Endothelial cell of umbilical vein (primary cell): ENCODE measurements at regions not wholly inside any gene's neighbourhood (a gene's known extent, or its start where the extent isn't known, plus 50 kb on each side); places are given as distances from the start of the nearest gene placed in this dataset.

Experiments
- BruUV-seq: library from RNA; stranded (reverse); fragments of 400-500 nt; replicated peaks from 2 replicates; lab custom pipeline; 2021; lab: Mats Ljungman, UMichigan
- CTCF ChIA-PET: fragments of 300-600, 350-600 bp; sonication (Branson Sonifier 250); formaldehyde crosslinking; loops from one replicate; lab custom pipeline; 2021; ENCODE audit warnings: antibody characterized with exemption, inconsistent platforms; lab: Charles Lee
- POLR2A ChIA-PET: fragments of 300-600, 350-600 bp; sonication (Branson Sonifier 250); formaldehyde crosslinking; loops from one replicate; lab custom pipeline; 2021; ENCODE audit warnings: antibody characterized with exemption, inconsistent platforms; lab: Charles Lee
- DNase-seq: peaks from one replicate; pipeline ENCODE4 v3.0.0-alpha.2; 2011; ENCODE audit warnings: low read depth, low spot score
- FAIRE-seq: peaks from 2 replicates; lab custom pipeline; 2011; peaks lifted over from hg19 to GRCh38; lab: Jason Lieb, UNC
- H2AFZ ChIP-seq: 2 replicates; pipeline ENCODE4 v1.6.0; 2012; ENCODE audit warnings: low read depth, low read length, control low read depth, inconsistent platforms
- H3K27ac ChIP-seq: 2 replicates; pipeline ENCODE4 v1.5.1; 2011; ENCODE audit warnings: low read depth, mild to moderate bottlenecking, control low read depth, low read length, moderate library complexity; ENCODE audit not compliant: insufficient read depth
- H3K27me3 ChIP-seq, 2 experiments: 2 replicates each; pipeline versions ENCODE4 v1.6.0 to v1.6.1; 2011; ENCODE audit warnings: low read length in 2 of 2, mixed read lengths in 1 of 2; ENCODE audit not compliant: control insufficient read depth in 2 of 2, insufficient read depth in 2 of 2
- H3K36me3 ChIP-seq, 2 experiments: 2 replicates in 1 of 2; 3 replicates in 1 of 2; pipeline ENCODE4 v1.5.1; 2011; ENCODE audit warnings: low read length in 2 of 2, mild to moderate bottlenecking in 1 of 2, moderate library complexity in 1 of 2; ENCODE audit not compliant: control insufficient read depth in 2 of 2, insufficient read depth in 2 of 2; ENCODE audit errors: extremely low read depth in 1 of 2
- H3K4me1 ChIP-seq: 3 replicates; pipeline ENCODE4 v1.5.1; 2011; ENCODE audit warnings: mild to moderate bottlenecking, low read length; ENCODE audit not compliant: control insufficient read depth, insufficient read depth; ENCODE audit errors: extremely low read depth
- H3K4me2 ChIP-seq: 2 replicates; pipeline ENCODE4 v1.6.1; 2011; ENCODE audit warnings: low read length, control low read depth, mixed read lengths; ENCODE audit not compliant: insufficient read depth
- H3K4me3 ChIP-seq, 3 experiments: fragments of 200-600 bp in 1 of 3; sonication (generic), shearing (Covaris generic) in 1 of 3; replicated peaks in 1 of 3; 2 replicates each; pipeline ENCODE4 v1.5.1; 2011 to 2016; ENCODE audit warnings: control low read depth in 3 of 3, low read length in 3 of 3, mild to moderate bottlenecking in 2 of 3, inconsistent platforms in 1 of 3, low read depth in 1 of 3, moderate library complexity in 1 of 3; ENCODE audit not compliant: insufficient read depth in 1 of 3
- H3K79me2 ChIP-seq: 2 replicates; pipeline ENCODE4 v1.6.0; 2012; ENCODE audit warnings: low read length, inconsistent platforms; ENCODE audit not compliant: control insufficient read depth, insufficient read depth
- H3K9ac ChIP-seq: replicated peaks from 2 replicates; pipeline ENCODE3; 2011; ENCODE audit warnings: low read length, control low read depth; ENCODE audit not compliant: insufficient read depth; ENCODE audit errors: extremely low read depth
- H3K9me1 ChIP-seq: replicated peaks from 3 replicates; pipeline ENCODE4 v1.6.0; 2011; ENCODE audit warnings: mild to moderate bottlenecking, low read length; ENCODE audit not compliant: control insufficient read depth, insufficient read depth; ENCODE audit errors: extremely low read depth
- H3K9me3 ChIP-seq: replicated peaks from 2 replicates; pipeline ENCODE4 v1.5.1; 2012; ENCODE audit warnings: low read length, inconsistent platforms; ENCODE audit not compliant: control insufficient read depth, insufficient read depth
- H4K20me1 ChIP-seq: replicated peaks from 2 replicates; pipeline ENCODE3; 2011; ENCODE audit warnings: mild to moderate bottlenecking, low read length; ENCODE audit not compliant: control insufficient read depth, insufficient read depth; ENCODE audit errors: extremely low read depth
- FOS ChIP-seq: IDR thresholded peaks from 2 replicates; pipeline ENCODE4 v1.6.1; 2011; ENCODE audit warnings: mild to moderate bottlenecking, low read length, moderate library complexity, borderline replicate concordance; ENCODE audit not compliant: insufficient read depth
- JUN ChIP-seq: IDR thresholded peaks from 2 replicates; pipeline ENCODE4 v1.6.1; 2011; ENCODE audit warnings: borderline replicate concordance, low read depth; ENCODE audit not compliant: insufficient read length, insufficient read depth
- POLR2AphosphoS5 ChIP-seq: IDR thresholded peaks from 2 replicates; pipeline ENCODE4 v1.6.1; 2012; ENCODE audit warnings: low read depth, mild to moderate bottlenecking, control low read depth, low read length, moderate library complexity; ENCODE audit not compliant: insufficient read depth
- dilution Hi-C: fragments of 300-500 bp; cut with MboI; formaldehyde crosslinking; loops from one replicate; pipeline ENCODE4 v1.15.0; 2019; ENCODE audit warnings: low sequenced_read_pairs; ENCODE audit not compliant: extremely low pct_ligation_motif_present
- intact Hi-C: fragments of 100-400 bp; cut with micrococcal nuclease; formaldehyde crosslinking; loops from one replicate; pipeline ENCODE4 v1.10.0; 2022
- TF ChIP-seq, protein P1 (sequence below), 2 donors: IDR thresholded peaks; 1 replicate in 1 of 2; 2 replicates in 1 of 2; pipeline ENCODE4 v1.5.1; 2011; ENCODE audit warnings: low read length in 2 of 2, mild to moderate bottlenecking in 2 of 2, moderate library complexity in 2 of 2, control low read depth in 1 of 2, inconsistent platforms in 1 of 2, low read depth in 1 of 2; ENCODE audit not compliant: insufficient read depth in 1 of 2; ENCODE audit errors: extremely low read depth in 1 of 2
- TF ChIP-seq, protein P2 (sequence below): IDR thresholded peaks from 2 replicates; pipeline ENCODE4 v1.6.1; 2011; ENCODE audit not compliant: insufficient read depth, insufficient read length

DNA sequence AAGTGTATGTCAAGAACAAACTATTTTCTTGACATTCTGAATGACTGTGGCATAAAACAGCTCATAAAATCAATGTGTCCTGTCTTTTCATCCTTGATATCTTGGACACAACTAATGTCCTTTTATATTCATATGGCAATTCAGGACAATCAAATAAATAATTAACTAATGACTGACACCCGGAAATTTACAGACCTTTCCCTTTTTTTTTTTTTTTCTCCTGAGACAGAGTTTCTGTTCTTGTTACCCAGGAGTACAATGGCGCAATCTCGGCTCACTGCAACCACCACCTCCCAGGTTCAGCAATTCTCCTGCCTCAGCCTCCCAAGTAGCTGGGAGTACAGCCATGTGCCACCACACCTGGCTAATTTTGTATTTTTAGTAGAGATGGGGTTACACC lies 107.1 kb upstream of the LGSN start:
- Histone ChIP-seq H3K9me3 (no peaks in the 10 kb centered on the region), H3K27me3 (no peaks in the 10 kb centered on the region), H4K20me1 (no peaks in the 10 kb centered on the region), H3K9ac (no peak overlapping the region), H3K36me3 (no peaks in the 10 kb centered on the region), H3K27ac (no peak overlapping the region), H3K4me1 (no peaks in the 10 kb centered on the region), H3K4me3 (no peak overlapping the region), H3K9me1 (no peaks in the 10 kb centered on the region), H2AFZ (no peak overlapping the region), H3K79me2 (no peaks in the 10 kb centered on the region), H3K4me2 (no peak overlapping the region)
- ChIA-PET POLR2A (no interaction called here), CTCF (no interaction called here)
- DNase-seq (no peak), FAIRE-seq (no peak)
- TF ChIP-seq POLR2AphosphoS5, result no peak
- TF ChIP-seq, protein P1, sequence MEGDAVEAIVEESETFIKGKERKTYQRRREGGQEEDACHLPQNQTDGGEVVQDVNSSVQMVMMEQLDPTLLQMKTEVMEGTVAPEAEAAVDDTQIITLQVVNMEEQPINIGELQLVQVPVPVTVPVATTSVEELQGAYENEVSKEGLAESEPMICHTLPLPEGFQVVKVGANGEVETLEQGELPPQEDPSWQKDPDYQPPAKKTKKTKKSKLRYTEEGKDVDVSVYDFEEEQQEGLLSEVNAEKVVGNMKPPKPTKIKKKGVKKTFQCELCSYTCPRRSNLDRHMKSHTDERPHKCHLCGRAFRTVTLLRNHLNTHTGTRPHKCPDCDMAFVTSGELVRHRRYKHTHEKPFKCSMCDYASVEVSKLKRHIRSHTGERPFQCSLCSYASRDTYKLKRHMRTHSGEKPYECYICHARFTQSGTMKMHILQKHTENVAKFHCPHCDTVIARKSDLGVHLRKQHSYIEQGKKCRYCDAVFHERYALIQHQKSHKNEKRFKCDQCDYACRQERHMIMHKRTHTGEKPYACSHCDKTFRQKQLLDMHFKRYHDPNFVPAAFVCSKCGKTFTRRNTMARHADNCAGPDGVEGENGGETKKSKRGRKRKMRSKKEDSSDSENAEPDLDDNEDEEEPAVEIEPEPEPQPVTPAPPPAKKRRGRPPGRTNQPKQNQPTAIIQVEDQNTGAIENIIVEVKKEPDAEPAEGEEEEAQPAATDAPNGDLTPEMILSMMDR (IDR thresholded peaks at IDR 0.05; ENCODE audit: extremely low read depth in 1 of 2, insufficient read depth in 1 of 2, low read depth in 1 of 2, low read length in 2 of 2), result no peak
- intact Hi-C loops, result no loop called here
- dilution Hi-C loops, result no loop called here
- no TSS peak for BruUV-seq

DNA sequence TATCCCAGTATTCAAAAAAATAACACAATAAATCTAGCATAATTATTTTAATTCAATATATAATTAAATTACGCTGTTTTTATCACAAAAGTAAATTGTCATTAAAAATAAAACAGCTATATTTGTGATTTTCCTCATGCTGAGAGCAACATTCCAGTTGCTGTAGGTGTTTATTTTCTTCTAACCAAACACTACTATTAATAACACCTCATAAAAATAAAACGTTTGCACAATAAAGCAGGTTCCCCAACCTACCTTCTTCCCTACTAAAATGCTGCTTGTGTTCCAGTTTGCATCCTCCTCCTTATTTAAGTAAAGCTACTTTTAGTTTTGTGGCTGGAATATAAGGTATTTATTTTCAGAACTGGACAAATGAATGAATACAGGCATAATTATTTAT lies 108.2 kb upstream of the LGSN start:
- Histone ChIP-seq H3K4me2 (no peak overlapping the region), H3K79me2 (no peaks in the 10 kb centered on the region), H3K4me1 (no peaks in the 10 kb centered on the region), H4K20me1 (no peaks in the 10 kb centered on the region), H3K27me3 (no peaks in the 10 kb centered on the region), H3K36me3 (no peaks in the 10 kb centered on the region), H3K4me3 (no peak overlapping the region), H3K9me1 (no peaks in the 10 kb centered on the region), H3K9me3 (no peaks in the 10 kb centered on the region), H2AFZ (no peak overlapping the region), H3K9ac (no peak overlapping the region), H3K27ac (no peak overlapping the region)
- TF ChIP-seq POLR2AphosphoS5 (no peak), FOS (no peak), JUN (no peak)
- TF ChIP-seq, protein P1 (IDR thresholded peaks at IDR 0.05; ENCODE audit: extremely low read depth in 1 of 2, insufficient read depth in 1 of 2, low read depth in 1 of 2, low read length in 2 of 2), result no peak
- TF ChIP-seq, protein P2, sequence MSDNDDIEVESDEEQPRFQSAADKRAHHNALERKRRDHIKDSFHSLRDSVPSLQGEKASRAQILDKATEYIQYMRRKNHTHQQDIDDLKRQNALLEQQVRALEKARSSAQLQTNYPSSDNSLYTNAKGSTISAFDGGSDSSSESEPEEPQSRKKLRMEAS, result no peak
- ChIA-PET POLR2A (no interaction called here), CTCF (no interaction called here)
- BruUV-seq, result no TSS peak
- dilution Hi-C loops (no loop called here), intact Hi-C loops (no loop called here)
- no peak for FAIRE-seq
- DNase-seq, result no peak
